ENCODE measurements at regions not wholly inside any gene's neighbourhood (a gene's known extent, or its start where the extent isn't known, plus 50 kb on each side); places are given as distances from the start of the nearest gene placed in this dataset.

GRCh38 chr6:145506565-145506964 lies 228.8 kb downstream of the EPM2A start:
- no peaks in the 10 kb centered on the region for H3K36me3 Mint-ChIP-seq (ENCODE audit: low read depth)
- no peaks in the 10 kb centered on the region for H3K27me3 Mint-ChIP-seq (ENCODE audit: insufficient read depth)
- no peak for DNase-seq
- no peak overlapping the region for H3K27ac Mint-ChIP-seq
- no peaks in the 10 kb centered on the region for H3K4me1 Mint-ChIP-seq (ENCODE audit: low read depth)
- peaks cover 25% of the 10 kb centered on the region for H3K9me3 Mint-ChIP-seq
- TF ChIP-seq CTCF (IDR thresholded peaks at IDR 0.05) = no peak
- no peak overlapping the region for H3K4me3 Mint-ChIP-seq

GRCh38 chr6:145507239-145507638 lies 228.1 kb downstream of the EPM2A start:
- Mint-ChIP-seq H3K4me3 (no peak overlapping the region), H3K27me3 (ENCODE audit: insufficient read depth) (no peaks in the 10 kb centered on the region), H3K9me3 (peaks cover 25% of the 10 kb centered on the region), H3K27ac (no peak overlapping the region), H3K4me1 (ENCODE audit: low read depth) (no peaks in the 10 kb centered on the region), H3K36me3 (ENCODE audit: low read depth) (no peaks in the 10 kb centered on the region)
- TF ChIP-seq CTCF (IDR thresholded peaks at IDR 0.05) = no peak
- no peak for DNase-seq

- Mint-ChIP-seq H3K27ac (no peak overlapping the region), H3K36me3 (ENCODE audit: low read depth) (no peaks in the 10 kb centered on the region), H3K9me3 (peaks cover 25% of the 10 kb centered on the region), H3K27me3 (ENCODE audit: insufficient read depth) (no peaks in the 10 kb centered on the region), H3K4me1 (ENCODE audit: low read depth) (no peaks in the 10 kb centered on the region), H3K4me3 (no peak overlapping the region)
- no peak for DNase-seq
- TF ChIP-seq CTCF (IDR thresholded peaks at IDR 0.05) = peak; percentile 20; the same call in 1 of the 2 replicates
Observed at GRCh38 chr6:145508107-145508506, 227.2 kb downstream of the EPM2A start.

- Mint-ChIP-seq H3K27me3 (ENCODE audit: insufficient read depth) (no peaks in the 10 kb centered on the region), H3K4me3 (no peak overlapping the region), H3K36me3 (ENCODE audit: low read depth) (no peaks in the 10 kb centered on the region), H3K9me3 (peaks cover 6% of the 10 kb centered on the region; the same call in 1 of the 2 replicates), H3K4me1 (ENCODE audit: low read depth) (no peaks in the 10 kb centered on the region), H3K27ac (no peak overlapping the region)
- no peak for TF ChIP-seq CTCF (IDR thresholded peaks at IDR 0.05)
- DNase-seq = no peak
Observed at GRCh38 chr6:145517492-145517891, 217.8 kb downstream of the EPM2A start.

- H3K9me3 Mint-ChIP-seq = no peaks in the 10 kb centered on the region
- no peak overlapping the region for H3K27ac Mint-ChIP-seq
- no peak for TF ChIP-seq CTCF (IDR thresholded peaks at IDR 0.05)
- H3K4me1 Mint-ChIP-seq (ENCODE audit: low read depth) = no peaks in the 10 kb centered on the region
- no peaks in the 10 kb centered on the region; the same call in 1 of the 2 replicates for H3K27me3 Mint-ChIP-seq (ENCODE audit: insufficient read depth)
- no peak for DNase-seq
- no peak overlapping the region for H3K4me3 Mint-ChIP-seq
- no peaks in the 10 kb centered on the region for H3K36me3 Mint-ChIP-seq (ENCODE audit: low read depth)
Observed at GRCh38 chr6:145525038-145525437, 210.3 kb downstream of the EPM2A start.

- Mint-ChIP-seq H3K27me3 (ENCODE audit: insufficient read depth) (no peaks in the 10 kb centered on the region), H3K36me3 (ENCODE audit: low read depth) (no peaks in the 10 kb centered on the region), H3K9me3 (no peaks in the 10 kb centered on the region), H3K27ac (no peak overlapping the region), H3K4me3 (no peak overlapping the region), H3K4me1 (ENCODE audit: low read depth) (no peaks in the 10 kb centered on the region)
- no peak for DNase-seq
- no peak for TF ChIP-seq CTCF (IDR thresholded peaks at IDR 0.05)
Observed at GRCh38 chr6:145529582-145529981, 205.7 kb downstream of the EPM2A start.

All from HFFc6 (cell line).